ENCODE measurements at regions not wholly inside any gene's neighbourhood (a gene's known extent, or its start where the extent isn't known, plus 50 kb on each side); places are given as distances from the start of the nearest gene placed in this dataset.

DNA sequence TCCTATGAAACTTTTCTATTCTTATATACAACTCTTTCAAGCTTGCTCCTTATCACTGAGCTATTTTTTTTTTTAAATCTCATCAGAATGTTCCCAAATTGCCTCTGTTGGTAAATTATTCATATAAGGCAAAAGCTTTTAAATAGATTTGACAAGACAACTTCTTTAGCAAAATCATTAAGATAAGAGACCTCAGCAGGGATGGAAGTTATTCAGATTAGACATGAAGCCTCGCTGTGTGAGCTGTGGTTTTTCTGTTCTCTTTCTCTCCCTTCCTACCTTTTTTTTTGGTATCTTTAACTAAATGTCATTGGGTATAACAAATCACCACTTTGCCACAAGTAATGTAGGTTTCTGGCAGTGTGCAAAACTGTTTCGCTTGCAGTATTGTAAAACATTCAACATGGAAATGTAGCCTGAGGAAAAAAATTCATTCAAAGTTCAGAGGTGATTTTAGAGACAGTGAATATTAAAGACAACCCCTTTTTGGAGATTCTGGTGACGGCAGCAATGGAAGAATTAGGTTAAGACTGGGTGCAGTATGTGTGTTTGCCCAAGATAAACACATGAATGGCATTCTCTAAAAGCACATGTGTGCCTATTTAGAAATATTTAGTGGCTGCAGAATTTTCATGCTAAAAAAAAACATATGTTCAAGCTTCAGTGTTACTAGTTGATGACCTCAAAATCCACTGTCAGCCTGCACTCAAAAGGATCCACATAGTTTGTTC lies 467.1 kb downstream of the ZNF608 start:
- H3K36me3 ChIP-seq (ENCODE audit: control insufficient read depth, insufficient read depth, low read length): no peaks in the 10 kb centered on the region
- no peaks in the 10 kb centered on the region for H4K20me1 ChIP-seq (replicated peaks; ENCODE audit: control insufficient read depth, insufficient read depth, low read length)
- no TSS peak for BruUV-seq (replicated peaks)
- intact Hi-C loops (cut with micrococcal nuclease) (no loop called here), in situ Hi-C loops (cut with MboI) (no loop called here)
- TF ChIP-seq RFX1 (IDR thresholded peaks at IDR 0.05) (no peak), TRIM24 (IDR thresholded peaks at IDR 0.05) (no peak), TEAD2 (tag; IDR thresholded peaks at IDR 0.05) (no peak), ZNF766 (CRISPR knock-in tag; conservative IDR thresholded peaks at IDR 0.05) (no peak), BRF1 (IDR thresholded peaks at IDR 0.05; ENCODE audit: borderline replicate concordance, extremely low read depth, insufficient read length) (no peak)
- H3K4me2 ChIP-seq (ENCODE audit: insufficient read depth, low read length): no peak overlapping the region
- no peaks in the 10 kb centered on the region for H3K9me3 ChIP-seq (replicated peaks; ENCODE audit: control insufficient read depth, insufficient read depth, low read depth, low read length)
- FAIRE-seq (no peak), DNase-seq (ENCODE audit: extremely low read depth in 1 of 4, low spot score in 3 of 4) (no peak), ATAC-seq (no peak)
- ChIA-PET POLR2A (no interaction called here), CTCF (ENCODE audit: low intra/inter-chr PET ratio) (no interaction called here)
- no peaks in the 10 kb centered on the region for H3K4me1 ChIP-seq (replicated peaks in 1 of 2; ENCODE audit: control insufficient read depth in 2 of 2, insufficient read depth in 2 of 2, low read length in 2 of 2)
- no peak overlapping the region for H3K27ac ChIP-seq (ENCODE audit: extremely low read depth, low read depth, low read length)
- H2AFZ ChIP-seq (ENCODE audit: low read depth, low read length): no peak overlapping the region
- H3K4me3 ChIP-seq: no peak overlapping the region
- H3K79me2 ChIP-seq (ENCODE audit: control insufficient read depth, insufficient read depth, low read length): no peaks in the 10 kb centered on the region
- 3% methylated on average over 3 of the region's 3 CpGs for WGBS (ENCODE audit: insufficient coverage, low coverage, missing lambda C conversion rate)
- no peak overlapping the region for H3K9ac ChIP-seq (ENCODE audit: insufficient read depth in 1 of 2, low read depth in 2 of 2, low read length in 2 of 2)
- H3K27me3 ChIP-seq (ENCODE audit: control insufficient read depth in 2 of 2, insufficient read depth in 2 of 2, low read length in 2 of 2): no peaks in the 10 kb centered on the region
- H3K9me1 ChIP-seq (ENCODE audit: control insufficient read depth, insufficient read depth, low read length): no peaks in the 10 kb centered on the region

DNA sequence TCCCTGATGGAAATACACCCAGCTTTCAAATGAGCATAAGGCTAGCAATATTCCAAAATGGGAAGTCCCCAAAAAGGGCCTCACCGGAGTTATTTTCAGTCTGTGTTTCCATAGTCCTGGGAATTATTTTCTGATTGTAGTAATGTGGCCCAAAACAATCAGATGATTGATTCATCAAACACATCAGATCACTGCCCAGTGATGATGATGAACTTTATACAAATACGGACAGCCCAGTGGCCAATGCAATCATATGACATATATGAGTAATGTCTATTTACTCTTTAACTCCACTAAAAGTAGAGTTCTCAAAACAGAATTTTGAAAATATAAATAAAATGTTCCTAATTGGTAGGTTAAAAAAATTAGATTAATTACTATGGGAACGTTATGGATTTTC lies 467.8 kb downstream of the ZNF608 start:
- Histone ChIP-seq H3K9me1 (ENCODE audit: control insufficient read depth, insufficient read depth, low read length) (no peaks in the 10 kb centered on the region), H3K36me3 (ENCODE audit: control insufficient read depth, insufficient read depth, low read length) (no peaks in the 10 kb centered on the region), H3K9me3 (replicated peaks; ENCODE audit: control insufficient read depth, insufficient read depth, low read depth, low read length) (no peaks in the 10 kb centered on the region), H3K27me3 (ENCODE audit: control insufficient read depth in 2 of 2, insufficient read depth in 2 of 2, low read length in 2 of 2) (no peaks in the 10 kb centered on the region), H3K9ac (ENCODE audit: insufficient read depth in 1 of 2, low read depth in 2 of 2, low read length in 2 of 2) (no peak overlapping the region), H3K27ac (ENCODE audit: extremely low read depth, low read depth, low read length) (no peak overlapping the region), H3K4me1 (replicated peaks in 1 of 2; ENCODE audit: control insufficient read depth in 2 of 2, insufficient read depth in 2 of 2, low read length in 2 of 2) (no peaks in the 10 kb centered on the region), H3K79me2 (ENCODE audit: control insufficient read depth, insufficient read depth, low read length) (no peaks in the 10 kb centered on the region), H2AFZ (ENCODE audit: low read depth, low read length) (no peak overlapping the region), H3K4me3 (no peak overlapping the region), H3K4me2 (ENCODE audit: insufficient read depth, low read length) (no peak overlapping the region), H4K20me1 (replicated peaks; ENCODE audit: control insufficient read depth, insufficient read depth, low read length) (no peaks in the 10 kb centered on the region)
- in situ Hi-C loops (cut with MboI): no loop called here
- no TSS peak for BruUV-seq (replicated peaks)
- 2% methylated on average over 3 of the region's 3 CpGs for WGBS (ENCODE audit: insufficient coverage, low coverage, missing lambda C conversion rate)
- no peak for ATAC-seq
- ChIA-PET POLR2A (no interaction called here), CTCF (ENCODE audit: low intra/inter-chr PET ratio) (no interaction called here)
- no peak for FAIRE-seq
- DNase-seq (ENCODE audit: extremely low read depth in 1 of 4, low spot score in 3 of 4): no peak
- intact Hi-C loops (cut with micrococcal nuclease): no loop called here
- TF ChIP-seq ZNF133 (CRISPR knock-in tag; IDR thresholded peaks at IDR 0.05) (no peak), CBFA2T3 (IDR thresholded peaks at IDR 0.05) (no peak), FOXK2 (conservative IDR thresholded peaks at IDR 0.05 in 1 of 2, IDR thresholded peaks at IDR 0.05 in 1 of 2; ENCODE audit: low read depth in 2 of 2) (no peak), TAF15 (IDR thresholded peaks at IDR 0.05; ENCODE audit: low read depth, low read length) (no peak), RFX1 (IDR thresholded peaks at IDR 0.05) (no peak)

Measured in K562 (cell line).